DMS79 treated with DMSO at 0.1 percent for 48 hours (cell line): ENCODE measurements at regions not wholly inside any gene's neighbourhood (a gene's known extent, or its start where the extent isn't known, plus 50 kb on each side); places are given as distances from the start of the nearest gene placed in this dataset.

Experiments
- DNase-seq: peaks from one replicate; lab custom pipeline; 2025; lab: John Stamatoyannopoulos, UW

DNA sequence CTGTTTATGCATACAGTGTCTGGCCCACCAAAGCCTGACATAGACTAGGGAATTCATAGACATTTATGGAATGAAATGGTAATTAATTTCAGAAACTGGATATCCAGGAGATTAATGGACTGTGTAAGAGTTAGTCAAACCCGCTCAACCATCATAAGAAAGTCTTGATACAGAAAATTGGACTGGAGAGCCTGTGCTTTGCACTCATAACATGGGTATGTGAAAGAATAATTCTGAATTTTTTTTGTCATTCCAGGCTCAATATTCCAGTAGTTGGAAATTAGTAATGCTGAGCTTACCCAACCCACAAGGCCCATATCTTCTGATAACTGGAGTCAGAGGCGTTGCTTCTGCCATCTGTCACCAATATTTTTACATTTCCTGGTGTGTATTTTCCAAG is 799.7 kb upstream of the IGFBP3 start:
- DNase-seq, result no peak

DNA sequence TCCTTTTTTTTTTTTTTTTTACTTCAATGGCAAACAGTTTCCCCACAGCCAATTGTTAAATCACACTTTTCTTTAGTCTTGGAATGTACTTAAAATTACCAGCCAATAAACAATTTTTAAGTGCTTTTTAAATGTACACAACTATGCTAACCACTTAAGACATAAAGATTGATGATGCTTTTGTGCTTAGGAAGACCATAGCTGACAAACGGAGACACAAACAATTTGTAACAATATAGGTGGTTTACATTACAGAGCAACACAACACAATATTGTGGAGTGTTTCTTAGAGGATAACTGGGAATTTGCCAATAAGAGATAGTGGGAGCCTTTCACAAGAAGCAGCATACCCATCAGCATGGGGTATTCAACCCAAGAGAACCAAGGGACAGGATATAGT is 798.5 kb upstream of the IGFBP3 start:
- DNase-seq, result no peak

DNA sequence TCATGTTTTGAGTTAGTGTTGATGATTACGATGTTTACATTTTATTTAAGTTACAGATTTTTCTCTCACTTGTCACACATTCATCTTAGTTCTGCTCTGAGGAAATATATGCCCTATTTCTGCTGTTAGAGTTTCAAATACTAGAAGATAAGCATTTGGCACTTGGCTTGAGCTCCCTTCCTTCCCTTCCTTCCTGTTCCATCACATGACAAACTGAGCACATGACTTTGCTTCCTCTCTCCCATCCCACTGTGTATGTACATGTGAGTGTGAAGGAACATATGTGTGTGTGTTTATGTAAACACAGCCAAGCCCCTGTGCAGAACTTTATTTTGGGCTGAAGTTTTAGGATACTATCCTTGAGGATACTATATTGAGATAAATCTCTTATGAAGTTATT is 795.9 kb upstream of the IGFBP3 start:
- no peak for DNase-seq

DNA sequence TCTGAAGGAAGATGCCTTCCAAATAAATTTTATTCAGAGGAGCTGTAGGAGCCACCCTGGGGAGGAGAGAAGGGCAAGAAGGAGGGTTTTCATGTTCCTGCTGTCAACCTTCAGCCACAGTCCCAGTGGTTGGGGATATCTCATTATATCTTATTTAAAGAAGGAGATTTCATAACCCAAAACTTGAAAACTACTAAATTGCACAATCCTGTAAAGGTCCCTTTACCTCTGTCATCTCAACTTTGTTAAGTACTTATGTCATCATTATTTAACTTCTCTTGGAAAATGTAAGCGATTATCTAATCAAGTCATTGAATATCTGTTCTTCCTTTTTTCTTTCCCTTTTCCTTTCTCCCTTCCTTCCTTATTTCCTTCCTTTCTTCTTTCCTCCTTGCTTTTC is 794.5 kb upstream of the IGFBP3 start:
- DNase-seq, result no peak

DNA sequence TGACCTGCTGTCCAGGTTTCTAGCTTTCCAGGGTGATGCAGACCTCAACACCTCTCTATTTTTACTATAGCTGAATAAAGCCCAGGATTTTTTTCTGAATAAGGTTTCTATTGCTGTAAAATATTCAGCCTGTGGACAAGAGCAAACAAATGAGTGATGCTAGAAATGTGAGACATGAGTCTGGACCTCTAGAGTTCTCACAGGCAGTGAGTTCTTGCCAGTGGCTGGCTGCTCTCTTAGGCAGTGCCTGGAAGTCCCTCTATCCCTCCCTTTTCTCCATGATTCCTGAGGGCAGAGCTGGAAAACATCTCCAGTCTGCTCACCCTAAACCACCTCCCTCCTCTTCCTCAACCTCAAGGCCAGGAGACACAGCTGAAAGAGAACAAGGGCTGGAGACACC is 793.8 kb upstream of the IGFBP3 start:
- DNase-seq, result no peak

DNA sequence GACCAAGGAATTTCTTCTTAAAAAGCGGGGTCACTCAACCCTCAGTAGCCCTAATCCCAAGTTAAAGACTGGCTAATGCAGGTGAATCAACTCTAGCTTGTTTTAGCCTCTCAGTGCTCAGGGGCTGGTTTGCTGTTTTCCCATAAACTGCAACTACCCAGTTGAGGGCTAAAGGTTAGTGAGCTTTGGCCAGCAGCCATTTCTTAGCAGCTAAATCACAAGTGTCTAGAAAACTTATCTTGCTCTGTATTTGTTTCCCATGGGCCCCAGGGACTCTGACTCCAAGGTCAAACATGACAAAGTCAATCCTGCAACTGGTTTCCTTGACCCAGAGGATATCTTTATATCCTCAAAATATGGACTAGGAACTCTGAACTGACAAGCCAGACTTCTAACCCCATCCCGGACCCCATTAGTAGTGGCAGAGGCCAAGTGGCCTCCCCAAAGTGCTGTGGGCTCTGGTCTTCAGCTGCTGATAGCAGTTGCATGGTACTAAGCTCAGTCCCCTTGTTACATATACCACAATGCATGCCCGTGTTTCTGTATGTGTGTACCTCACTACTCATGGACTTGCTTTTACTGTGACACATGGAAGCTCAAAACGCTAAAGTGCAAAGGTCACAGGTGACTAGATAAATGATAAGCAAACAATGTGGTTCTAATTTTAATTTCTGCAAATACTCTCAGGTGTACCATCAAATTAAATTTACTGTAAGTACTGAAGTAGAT is 793.0 kb upstream of the IGFBP3 start:
- DNase-seq, result no peak

DNA sequence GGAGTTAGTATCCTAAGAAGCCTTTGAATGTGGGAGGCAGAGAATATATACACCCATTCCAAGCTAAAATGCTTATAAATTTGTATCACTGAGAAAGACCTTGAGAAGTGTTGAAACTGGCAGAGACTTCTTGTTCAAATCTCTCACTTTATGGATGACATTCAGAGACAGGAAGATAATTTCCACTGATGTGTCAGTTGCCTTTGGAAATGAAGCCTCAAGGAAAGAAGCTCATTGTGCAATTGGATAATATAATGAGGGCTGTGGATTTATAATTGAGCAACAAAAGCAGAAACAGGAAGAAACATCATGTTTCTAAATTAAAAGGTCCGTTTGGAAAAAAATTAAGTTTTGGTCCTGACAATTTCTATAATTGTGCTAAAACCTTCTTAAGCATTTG is 789.9 kb upstream of the IGFBP3 start:
- no peak for DNase-seq

DNA sequence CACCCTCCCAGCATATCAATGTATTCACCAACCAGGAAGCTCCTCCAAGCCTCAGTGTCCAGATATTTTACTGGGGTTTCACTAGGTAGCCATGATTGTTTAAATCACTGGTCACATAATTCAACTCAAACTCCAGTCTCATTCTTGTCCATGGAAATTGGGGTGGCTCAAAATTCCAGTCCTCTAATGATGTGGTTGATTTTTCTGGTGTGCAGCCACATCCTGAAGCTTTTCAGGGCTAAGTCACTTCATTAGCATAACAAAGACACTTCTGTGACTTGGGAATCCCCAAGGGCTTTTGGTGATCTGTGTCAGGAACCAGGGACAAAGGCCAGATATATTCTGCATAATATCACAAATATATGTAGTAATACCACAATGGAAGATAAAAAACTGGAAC is 786.9 kb upstream of the IGFBP3 start:
- DNase-seq, result no peak

DNA sequence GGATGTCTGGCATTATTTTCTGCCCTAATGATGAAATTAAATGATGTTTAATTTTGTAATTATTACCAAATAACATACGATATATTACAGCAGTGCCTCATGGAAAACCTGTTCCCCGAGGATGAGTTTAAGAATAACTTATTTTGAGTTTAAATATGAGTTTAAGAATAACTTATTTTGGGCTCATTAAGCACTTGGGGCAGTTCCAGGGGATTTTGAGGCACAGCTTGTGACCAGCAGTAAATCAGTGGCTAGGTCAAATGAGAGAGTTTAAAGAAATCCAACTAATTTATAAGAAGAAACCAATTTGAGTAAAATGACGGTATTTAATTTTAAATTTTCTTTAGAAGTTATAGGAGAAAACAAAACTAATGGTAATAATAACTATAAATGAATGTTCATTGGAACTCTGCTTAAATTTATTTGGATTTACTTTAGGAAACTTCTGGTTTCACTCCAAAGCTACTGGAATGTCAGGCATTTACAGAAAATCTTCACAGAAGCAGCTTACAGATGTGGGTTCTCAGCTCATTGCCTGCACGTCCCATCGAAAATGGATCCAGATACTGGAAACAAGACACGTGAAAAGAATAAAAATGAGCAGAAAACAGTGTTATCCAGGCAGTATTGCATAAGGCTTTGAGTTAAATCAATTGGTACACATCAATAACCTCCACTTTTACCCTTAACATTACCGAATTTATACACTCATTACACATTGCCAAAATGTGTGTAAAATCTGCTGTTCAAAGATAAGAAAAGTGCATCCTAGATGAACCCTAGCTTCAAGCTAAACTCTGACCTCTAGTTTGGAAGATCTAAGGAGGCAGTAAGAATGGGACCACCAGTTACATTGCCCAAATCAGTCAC is 784.5 kb upstream of the IGFBP3 start:
- no peak for DNase-seq

DNA sequence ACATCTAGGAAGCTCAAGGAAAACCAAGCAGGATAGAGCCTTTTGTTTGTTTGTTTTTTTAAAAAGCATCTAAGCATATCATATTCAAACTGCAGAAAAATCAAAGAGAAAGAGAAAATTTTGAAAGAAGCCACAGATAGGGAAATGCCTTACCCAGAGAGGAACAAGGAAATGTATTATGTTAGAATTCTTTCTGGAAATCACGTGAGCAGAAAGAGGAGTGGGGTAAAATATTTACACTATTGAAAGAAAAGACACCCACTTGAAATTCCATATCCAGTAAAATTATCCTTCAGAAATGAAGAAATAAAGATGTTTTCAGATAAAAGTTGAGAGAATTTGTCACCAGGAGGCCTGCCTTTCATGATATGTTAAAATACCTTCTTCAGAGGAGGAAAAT is 775.7 kb upstream of the IGFBP3 start:
- no peak for DNase-seq

DNA sequence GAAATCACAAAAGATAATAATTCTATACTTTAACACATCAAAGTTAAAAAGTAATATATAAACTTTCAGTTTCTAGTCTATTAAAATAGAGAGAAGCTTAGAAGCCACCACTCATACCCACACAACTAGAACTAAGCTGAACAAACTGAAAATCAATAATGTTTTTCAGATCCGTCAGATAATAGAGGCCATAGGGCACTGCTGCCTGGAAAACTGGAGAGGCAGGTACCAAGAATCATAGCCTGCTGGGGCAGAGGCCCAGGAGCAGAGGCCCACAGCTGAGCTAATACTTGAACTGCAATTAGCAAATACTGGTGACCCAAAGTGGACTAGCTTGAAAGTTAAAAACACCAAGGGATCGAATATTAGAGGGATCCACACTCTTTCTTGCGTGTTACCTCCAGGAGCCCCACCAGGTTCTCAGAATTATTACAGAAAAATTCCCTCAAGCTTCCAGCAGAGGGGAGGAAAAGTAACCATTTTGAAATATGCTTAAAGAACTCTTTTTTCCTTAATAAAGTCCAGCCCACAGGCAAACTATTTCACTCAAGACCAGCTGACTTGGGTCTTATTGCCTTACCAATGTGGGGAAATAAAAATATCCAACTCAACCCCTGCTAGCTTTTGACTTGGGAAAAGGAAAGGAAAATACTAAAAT is 774.1 kb upstream of the IGFBP3 start:
- no peak for DNase-seq

DNA sequence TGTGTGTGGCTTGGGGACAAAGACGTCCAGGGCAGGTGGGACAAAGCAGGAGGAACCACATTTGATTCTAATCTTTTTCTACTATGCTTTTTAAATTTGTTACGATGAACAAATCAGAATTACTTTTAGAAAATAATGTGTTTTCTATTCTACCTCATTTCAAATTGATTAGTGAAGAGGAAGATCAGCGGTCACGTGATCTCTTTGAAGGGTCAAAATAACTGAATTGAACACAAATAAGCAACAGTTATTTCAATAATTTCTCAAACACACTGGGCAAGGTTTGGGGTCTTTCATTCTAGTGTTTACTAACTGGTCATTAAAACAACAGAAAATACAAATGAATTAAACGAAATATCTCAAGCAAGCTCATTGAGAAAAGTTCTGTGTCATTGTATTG is 773.0 kb upstream of the IGFBP3 start:
- DNase-seq, result no peak

DNA sequence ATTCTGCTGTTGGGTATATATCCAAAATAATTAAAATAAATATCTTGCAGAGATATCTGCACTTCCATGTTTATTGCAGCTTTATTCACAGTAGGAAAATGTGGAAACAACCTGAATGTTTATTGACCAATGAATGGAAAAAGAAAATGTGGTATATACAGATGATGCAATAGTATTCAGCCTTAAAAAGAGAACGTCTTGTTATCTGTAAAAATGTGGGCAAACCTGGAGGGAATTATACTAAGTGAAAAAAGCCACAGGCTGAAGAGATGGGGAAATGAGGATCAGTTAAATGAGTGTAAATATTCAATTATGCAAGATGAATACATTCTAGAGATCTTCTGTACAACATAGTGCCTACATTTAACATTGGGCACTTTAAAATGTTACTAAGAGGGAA is 766.1 kb upstream of the IGFBP3 start:
- DNase-seq, result no peak

DNA sequence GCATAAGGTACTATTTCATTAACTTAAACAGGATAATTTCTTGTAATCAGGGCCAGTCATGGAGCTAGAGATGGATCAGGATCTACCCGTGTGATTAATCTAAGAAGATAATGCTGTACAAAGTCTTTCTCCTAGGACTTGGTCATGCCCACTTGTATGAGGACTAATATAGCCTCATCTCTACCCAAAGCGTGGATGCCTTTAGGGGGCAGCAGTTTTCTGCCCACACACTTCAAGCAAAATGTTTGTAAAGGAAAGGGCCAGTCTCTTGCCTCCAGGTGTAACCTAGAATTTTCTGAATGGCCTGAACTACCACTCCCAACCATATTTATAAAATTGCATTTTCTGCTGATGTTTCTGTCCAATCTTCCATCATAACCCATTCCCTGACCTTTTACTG is 764.0 kb upstream of the IGFBP3 start:
- no peak for DNase-seq

DNA sequence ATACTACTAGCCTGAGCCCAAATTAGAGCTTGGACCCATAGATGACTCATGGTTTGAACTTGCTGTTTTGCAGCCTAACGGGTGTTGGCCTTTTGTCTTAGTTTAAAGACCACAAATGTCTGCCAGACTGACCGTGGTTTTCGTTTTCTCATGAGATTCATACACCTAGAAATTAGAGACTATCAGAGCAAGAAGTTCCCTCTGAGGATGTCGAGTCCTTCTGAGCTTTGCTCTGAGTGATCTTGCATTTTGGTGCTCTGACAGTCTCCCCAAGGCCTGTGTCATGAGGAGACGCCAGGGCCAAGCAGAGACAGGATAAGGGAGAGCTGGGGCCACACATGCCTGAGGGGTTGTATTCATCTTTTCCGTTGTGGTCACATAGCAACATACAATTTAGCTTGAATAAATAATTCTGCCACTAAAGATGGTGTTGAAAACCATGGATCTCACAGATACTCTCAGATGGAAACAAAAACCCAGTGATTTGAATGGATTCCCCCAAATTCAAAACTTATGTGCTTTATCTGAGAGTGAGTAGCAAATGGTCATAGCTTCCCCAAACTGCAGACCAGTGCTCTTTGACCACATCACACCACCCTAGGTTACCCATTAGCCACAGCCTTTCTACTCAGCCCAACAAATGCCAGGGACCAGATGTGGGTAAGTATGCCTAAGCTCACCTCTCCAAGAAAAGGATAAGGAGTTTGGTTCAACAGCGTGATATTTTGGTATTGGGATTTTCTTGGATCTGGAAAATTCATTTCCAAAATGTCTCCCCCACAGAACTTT is 762.0 kb upstream of the IGFBP3 start:
- DNase-seq, result no peak

DNA sequence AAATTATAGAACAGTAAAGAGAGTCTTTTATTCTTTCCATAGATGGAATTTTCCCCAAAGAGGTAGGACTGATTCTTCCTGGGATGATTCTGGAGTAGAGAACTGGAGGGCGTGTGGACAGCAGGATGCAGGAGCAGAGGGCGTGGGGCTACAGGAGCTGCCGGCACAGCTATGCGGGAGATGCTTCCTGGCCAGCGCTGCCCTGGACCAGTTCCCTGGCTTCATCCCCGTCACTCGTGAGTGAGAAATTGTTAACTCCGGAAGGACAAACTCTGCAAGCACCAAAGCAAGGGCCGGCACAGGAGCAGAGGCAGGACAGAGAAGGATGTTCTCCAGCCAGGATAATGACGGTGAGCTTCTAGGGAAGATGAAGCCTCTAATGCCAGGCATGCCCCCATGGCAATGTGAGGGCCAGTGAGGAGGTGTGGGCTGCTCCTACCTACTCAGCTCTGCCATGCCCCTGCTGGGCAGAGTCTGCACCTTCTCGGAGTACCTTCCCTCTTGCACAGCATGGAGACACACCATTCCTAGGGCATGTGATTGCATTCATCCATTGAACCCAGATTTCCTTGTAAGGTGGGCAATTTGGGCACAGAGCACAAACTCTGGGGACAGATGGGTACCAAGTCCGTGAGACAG is 760.9 kb upstream of the IGFBP3 start:
- no peak for DNase-seq

DNA sequence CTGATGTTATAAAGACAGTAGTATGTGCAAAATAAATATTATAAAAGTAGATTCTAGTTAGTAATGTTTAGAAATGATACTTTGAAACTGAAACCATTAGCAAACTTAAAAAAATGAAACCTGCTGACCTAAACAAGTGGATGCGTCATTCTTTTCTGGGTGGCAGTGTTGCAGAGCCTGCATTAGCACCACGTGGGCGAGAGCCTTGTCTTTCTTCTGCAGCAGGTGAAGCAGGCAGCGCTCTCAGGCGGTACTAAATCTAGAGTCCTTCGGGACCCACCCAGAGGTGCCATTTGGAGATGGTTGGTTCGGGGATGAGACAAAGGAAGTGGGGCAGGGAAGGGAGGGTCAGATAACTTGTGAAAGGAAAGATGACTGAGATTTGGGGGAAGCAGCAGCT is 759.1 kb upstream of the IGFBP3 start:
- no peak for DNase-seq

DNA sequence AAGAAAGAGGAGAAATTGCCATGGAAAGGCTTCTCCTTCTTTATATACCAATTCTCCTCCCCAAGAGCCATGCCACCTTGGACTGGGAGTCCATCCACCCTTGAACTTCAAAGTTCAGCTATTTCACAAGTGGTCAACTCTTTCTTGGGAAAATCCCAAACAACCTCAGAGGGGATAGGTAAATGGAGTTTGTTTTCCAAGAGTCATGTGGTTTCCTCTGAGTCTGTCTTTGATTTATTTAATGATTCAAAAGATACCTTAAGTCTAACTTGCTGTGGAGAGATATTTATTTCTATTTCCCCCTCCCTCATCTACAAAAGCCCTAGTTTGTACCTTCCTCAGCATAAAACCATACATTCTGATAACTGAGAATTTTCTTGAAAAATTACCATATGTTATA is 758.6 kb upstream of the IGFBP3 start:
- no peak for DNase-seq

DNA sequence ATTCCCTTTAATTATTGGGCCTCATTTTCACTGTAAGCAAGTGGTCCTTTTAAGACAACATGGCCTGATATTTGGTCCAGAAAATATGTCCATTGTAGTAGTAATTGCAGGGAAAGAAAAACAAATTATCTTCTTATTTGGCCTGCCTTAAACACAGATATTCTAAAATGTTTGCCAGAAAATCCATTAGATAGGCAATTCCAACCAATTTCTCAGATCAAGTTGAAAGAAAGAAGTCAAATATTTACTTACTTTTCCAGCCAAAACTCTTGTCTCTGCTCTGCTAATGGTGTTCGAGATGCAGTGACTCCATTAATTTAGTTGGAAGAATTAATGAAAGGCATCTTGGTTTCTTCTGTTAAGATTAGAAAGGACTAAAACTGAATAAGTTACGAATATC is 757.3 kb upstream of the IGFBP3 start:
- DNase-seq, result no peak

DNA sequence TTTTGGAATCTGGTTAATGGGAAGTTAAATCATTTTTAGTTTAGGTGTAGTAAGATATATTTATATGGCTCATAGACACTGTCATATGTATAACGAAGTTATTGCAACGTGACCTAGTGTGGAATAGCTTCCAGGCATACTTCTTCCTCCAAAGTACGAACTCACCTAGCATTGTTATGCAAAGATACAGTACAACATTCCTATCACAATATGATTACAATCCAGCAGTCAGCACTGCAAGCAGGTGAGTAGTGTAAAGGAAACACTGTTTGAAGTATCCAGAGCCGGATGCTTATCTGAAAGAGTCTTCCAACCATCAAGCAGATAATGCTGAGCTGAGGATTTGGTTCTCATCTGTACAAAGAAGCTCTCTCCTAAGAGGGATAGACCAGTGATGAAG is 754.4 kb upstream of the IGFBP3 start:
- no peak for DNase-seq

DNA sequence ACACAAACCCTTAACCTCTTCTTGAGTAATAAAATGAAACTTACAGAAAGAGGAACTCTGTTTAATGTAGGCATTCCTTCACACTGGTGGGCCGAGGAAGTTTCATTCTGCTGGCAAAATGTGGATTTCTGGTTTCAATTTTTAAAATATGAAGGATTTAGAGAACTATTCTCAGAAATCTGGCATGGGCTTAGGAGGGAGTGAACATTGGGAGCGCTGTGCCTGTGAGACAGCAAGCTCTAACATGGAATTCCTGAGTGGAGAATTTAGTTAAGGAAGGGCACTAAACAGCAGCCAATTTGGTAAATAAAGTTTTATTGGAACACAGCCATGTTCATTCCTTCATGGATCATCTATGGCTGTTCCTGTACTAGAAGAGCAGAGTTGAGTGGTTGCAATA is 751.8 kb upstream of the IGFBP3 start:
- no peak for DNase-seq
